HepG2 (cell line): ENCODE measurements at regions not wholly inside any gene's neighbourhood (a gene's known extent, or its start where the extent isn't known, plus 50 kb on each side); places are given as distances from the start of the nearest gene placed in this dataset.
A peak's percentile ranks its signal among the peaks of the same experiment; 100 is the strongest.

ENCODE experiments used
- ATAC-seq: fragments of 200-7000 bp; cut with Tn5 transposase; 3 replicates; pipeline ENCODE4 v1.9.1; 2020; ENCODE audit warnings: mild to moderate bottlenecking, moderate library complexity
- BruUV-seq: library from RNA; stranded (reverse); fragments of 400-500 nt; replicated peaks from 2 replicates; lab custom pipeline; 2021; lab: Mats Ljungman, UMichigan
- CTCF ChIA-PET: fragments of 300-600 bp; formaldehyde crosslinking; extraction: SDS; loops from one replicate; lab custom pipeline; 2021; ENCODE audit warnings: low total read pairs, inconsistent platforms, low intra/inter-chr PET ratio; lab: Yijun Ruan, JAX
- POLR2A ChIA-PET: fragments of 350-600 bp; sonication (Branson Sonifier 250); formaldehyde crosslinking; loops from one replicate; lab custom pipeline; 2020; ENCODE audit warnings: antibody characterized with exemption, inconsistent platforms; lab: Yijun Ruan, JAX
- DNase-seq: peaks from one replicate; pipeline ENCODE4 v3.0.0-alpha.2; 2015; ENCODE audit warnings: low spot score
- FAIRE-seq: peaks from 3 replicates; lab custom pipeline; 2011; peaks lifted over from hg19 to GRCh38; lab: Jason Lieb, UNC
- H2AFZ ChIP-seq: one replicate; pipeline ENCODE4 v1.6.1; 2011; ENCODE audit warnings: low read length, inconsistent platforms
- H3K27ac ChIP-seq: fragments of 300-600 bp; 3 replicates; pipeline ENCODE4 v1.8.0; 2011; ENCODE audit warnings: mixed run types, mild to moderate bottlenecking, mixed read lengths, low read length, inconsistent platforms; ENCODE audit not compliant: insufficient read depth; ENCODE audit errors: extremely low read length
- H3K27me3 ChIP-seq, 2 experiments: fragments of 200-600 bp in 1 of 2; 2 replicates in 1 of 2; 3 replicates in 1 of 2; pipeline versions ENCODE4 v1.6.0 to v1.8.0; 2011; ENCODE audit warnings: low read length in 2 of 2, mild to moderate bottlenecking in 2 of 2, moderate library complexity in 2 of 2, inconsistent platforms in 1 of 2; ENCODE audit not compliant: insufficient read depth in 2 of 2, control insufficient read depth in 1 of 2
- H3K36me3 ChIP-seq, 2 experiments: fragments of 200-600 bp in 1 of 2; replicated peaks in 1 of 2; 2 replicates in 1 of 2; 3 replicates in 1 of 2; pipeline versions ENCODE4 v1.5.1 to v1.8.0; 2011; ENCODE audit warnings: low read length in 2 of 2, inconsistent platforms in 1 of 2; ENCODE audit not compliant: insufficient read depth in 2 of 2, control insufficient read depth in 1 of 2
- H3K4me1 ChIP-seq: 2 replicates; pipeline ENCODE4 v1.5.1; 2012; ENCODE audit warnings: low read length, inconsistent platforms; ENCODE audit not compliant: insufficient read depth
- H3K4me2 ChIP-seq: 2 replicates; pipeline ENCODE4 v1.6.0; 2011; ENCODE audit warnings: low read depth, low read length, inconsistent platforms
- H3K4me3 ChIP-seq, 3 experiments: fragments of 200-600 bp in 1 of 3; sonication (generic), shearing (Covaris generic) in 1 of 3; replicated peaks in 1 of 3; 2 replicates each; pipeline ENCODE4 v1.5.1; 2011 to 2016; ENCODE audit warnings: low read length in 3 of 3, inconsistent platforms in 2 of 3, low read depth in 2 of 3, mild to moderate bottlenecking in 2 of 3, control low read depth in 1 of 3, mixed read lengths in 1 of 3; ENCODE audit not compliant: insufficient read depth in 1 of 3
- H3K79me2 ChIP-seq: one replicate; pipeline ENCODE4 v1.6.1; 2011; ENCODE audit warnings: low read length, inconsistent platforms; ENCODE audit not compliant: insufficient read depth
- H3K9ac ChIP-seq: 2 replicates; pipeline ENCODE4 v1.6.0; 2011; ENCODE audit warnings: mild to moderate bottlenecking, low read depth, low read length, inconsistent platforms; ENCODE audit not compliant: insufficient read depth
- H3K9me3 ChIP-seq: 2 replicates; pipeline ENCODE4 v1.5.1; 2012; ENCODE audit warnings: mild to moderate bottlenecking, low read length
- H4K20me1 ChIP-seq: 2 replicates; pipeline ENCODE4 v1.6.0; 2011; ENCODE audit warnings: inconsistent platforms, mild to moderate bottlenecking, low read length, moderate library complexity; ENCODE audit not compliant: insufficient read depth
- ARNTL ChIP-seq: sonication (generic); formaldehyde crosslinking; IDR thresholded peaks from 2 replicates; pipeline ENCODE4 v1.4.0; 2020; ENCODE audit warnings: mild to moderate bottlenecking, missing genetic modification reagents
- ATF7 ChIP-seq, 2 experiments: fragments of 450-650 bp in 1 of 2; sonication (generic) in 1 of 2; formaldehyde crosslinking in 1 of 2; IDR thresholded peaks; 2 replicates each; pipeline versions ENCODE4 v1.4.0 to v1.6.1; 2016 to 2020; ENCODE audit warnings: antibody characterized with exemption in 1 of 2, mild to moderate bottlenecking in 1 of 2, missing genetic modification reagents in 1 of 2
- PAX8 ChIP-seq: sonication (generic); formaldehyde crosslinking; IDR thresholded peaks from 2 replicates; pipeline ENCODE4 v1.8.0; 2022; ENCODE audit warnings: mild to moderate bottlenecking, missing genetic modification reagents, borderline replicate concordance
- PHF20 ChIP-seq: sonication (generic); formaldehyde crosslinking; IDR thresholded peaks from 2 replicates; pipeline ENCODE4 v1.5.0; 2020; ENCODE audit warnings: mild to moderate bottlenecking, missing genetic modification reagents
- SMC3 ChIP-seq: IDR thresholded peaks from 2 replicates; pipeline ENCODE4 v1.6.1; 2011; ENCODE audit warnings: low read length, improper control_type of control experiment
- STAG1 ChIP-seq: sonication (generic); formaldehyde crosslinking; IDR thresholded peaks from 2 replicates; pipeline ENCODE4 v1.4.0; 2020; ENCODE audit warnings: missing genetic modification reagents
- WGBS: methylation state at CpG from one replicate; pipeline ENCODE4 v1.1.6; 2017; ENCODE audit warnings: low lambda C conversion rate; 5-methylcytosine and 5-hydroxymethylcytosine counted together
- in situ Hi-C: cut with HindIII; loops from 2 replicates; pipeline ENCODE4 v1.10.0; 2017; ENCODE audit warnings: low pct_unique_long_range_greater_than_20kb; ENCODE audit not compliant: extremely low pct_ligation_motif_present
- intact Hi-C: fragments of 100-400 bp; cut with micrococcal nuclease; formaldehyde crosslinking; loops from one replicate; pipeline ENCODE4 v1.10.0; 2022; ENCODE audit not compliant: unreplicated experiment
- TF ChIP-seq, protein P1 (sequence below): sonication (generic); formaldehyde crosslinking; IDR thresholded peaks from 2 replicates; pipeline ENCODE4 v1.4.0; 2020; ENCODE audit warnings: missing genetic modification reagents
- TF ChIP-seq, protein P2 (sequence below): sonication (generic); formaldehyde crosslinking; IDR thresholded peaks from 2 replicates; pipeline ENCODE4 v1.5.0; 2020; ENCODE audit warnings: mild to moderate bottlenecking, missing genetic modification reagents, moderate library complexity

- TF ChIP-seq, protein P1, sequence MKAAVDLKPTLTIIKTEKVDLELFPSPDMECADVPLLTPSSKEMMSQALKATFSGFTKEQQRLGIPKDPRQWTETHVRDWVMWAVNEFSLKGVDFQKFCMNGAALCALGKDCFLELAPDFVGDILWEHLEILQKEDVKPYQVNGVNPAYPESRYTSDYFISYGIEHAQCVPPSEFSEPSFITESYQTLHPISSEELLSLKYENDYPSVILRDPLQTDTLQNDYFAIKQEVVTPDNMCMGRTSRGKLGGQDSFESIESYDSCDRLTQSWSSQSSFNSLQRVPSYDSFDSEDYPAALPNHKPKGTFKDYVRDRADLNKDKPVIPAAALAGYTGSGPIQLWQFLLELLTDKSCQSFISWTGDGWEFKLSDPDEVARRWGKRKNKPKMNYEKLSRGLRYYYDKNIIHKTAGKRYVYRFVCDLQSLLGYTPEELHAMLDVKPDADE (CRISPR knock-in tag), result no peak
- TF ChIP-seq PHF20 (CRISPR knock-in tag), result no peak
- TF ChIP-seq PAX8 (CRISPR knock-in tag), result no peak
Measured at GRCh38 chr3:157618886-157619285, 115.7 kb upstream of the VEPH1 start (continued).

GRCh38 chr3:157618075-157618760 lies 115.0 kb upstream of the VEPH1 start:
- no peak overlapping the region for H3K4me2 ChIP-seq
- peak; percentile 41 for DNase-seq
- POLR2A ChIA-PET, result no interaction called here
- intact Hi-C loops, result loop anchor here (1.0 to 10.0 kb wide), 4 partner anchors 477 to 1027 kb away; partner anchors contain the start of gene GFM1
- peak; percentile 70 for FAIRE-seq
- peak; percentile 46; the same call in 2 of the 3 replicates for ATAC-seq
- CTCF ChIA-PET, result interaction anchor here (1.9 kb wide), 1 partner anchor 817 kb away, joined by 12 read pairs; no protein-coding TSS in a partner anchor
- no peak overlapping the region for H3K9ac ChIP-seq
- no TSS peak for BruUV-seq
- no peaks in the 10 kb centered on the region for H3K36me3 ChIP-seq
- H3K27ac ChIP-seq, result no peak overlapping the region
- in situ Hi-C loops, result loop anchor here (10.0 to 25.0 kb wide), 2 partner anchors 817 to 919 kb away; no protein-coding TSS in a partner anchor
- no peak overlapping the region for H3K4me3 ChIP-seq
- whole genome bisulfite sequencing, result 2% methylated on average over 6 of the region's 6 CpGs
- no peaks in the 10 kb centered on the region; a peak in 2 of 5 replicates for H3K27me3 ChIP-seq
- no peak overlapping the region for H2AFZ ChIP-seq
- H3K4me1 ChIP-seq, result no peaks in the 10 kb centered on the region
- TF ChIP-seq ATF7 (IDR thresholded peaks at IDR 0.05) (peak; percentile 19; the same call in 1 of the 2 replicates), ATF7 (CRISPR knock-in tag; IDR thresholded peaks at IDR 0.05) (no peak), STAG1 (peak; percentile 63), SMC3 (peak; percentile 44), PHF20 (CRISPR knock-in tag) (no peak), ARNTL (CRISPR knock-in tag) (no peak)
- TF ChIP-seq, protein P2, sequence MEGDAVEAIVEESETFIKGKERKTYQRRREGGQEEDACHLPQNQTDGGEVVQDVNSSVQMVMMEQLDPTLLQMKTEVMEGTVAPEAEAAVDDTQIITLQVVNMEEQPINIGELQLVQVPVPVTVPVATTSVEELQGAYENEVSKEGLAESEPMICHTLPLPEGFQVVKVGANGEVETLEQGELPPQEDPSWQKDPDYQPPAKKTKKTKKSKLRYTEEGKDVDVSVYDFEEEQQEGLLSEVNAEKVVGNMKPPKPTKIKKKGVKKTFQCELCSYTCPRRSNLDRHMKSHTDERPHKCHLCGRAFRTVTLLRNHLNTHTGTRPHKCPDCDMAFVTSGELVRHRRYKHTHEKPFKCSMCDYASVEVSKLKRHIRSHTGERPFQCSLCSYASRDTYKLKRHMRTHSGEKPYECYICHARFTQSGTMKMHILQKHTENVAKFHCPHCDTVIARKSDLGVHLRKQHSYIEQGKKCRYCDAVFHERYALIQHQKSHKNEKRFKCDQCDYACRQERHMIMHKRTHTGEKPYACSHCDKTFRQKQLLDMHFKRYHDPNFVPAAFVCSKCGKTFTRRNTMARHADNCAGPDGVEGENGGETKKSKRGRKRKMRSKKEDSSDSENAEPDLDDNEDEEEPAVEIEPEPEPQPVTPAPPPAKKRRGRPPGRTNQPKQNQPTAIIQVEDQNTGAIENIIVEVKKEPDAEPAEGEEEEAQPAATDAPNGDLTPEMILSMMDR, result peak; percentile 63
- no peaks in the 10 kb centered on the region for H3K9me3 ChIP-seq
- H4K20me1 ChIP-seq, result no peaks in the 10 kb centered on the region
- no peaks in the 10 kb centered on the region for H3K79me2 ChIP-seq
